ENCODE measurements at regions not wholly inside any gene's neighbourhood (a gene's known extent, or its start where the extent isn't known, plus 50 kb on each side); places are given as distances from the start of the nearest gene placed in this dataset.
A peak's percentile ranks its signal among the peaks of the same experiment; 100 is the strongest.

DNA sequence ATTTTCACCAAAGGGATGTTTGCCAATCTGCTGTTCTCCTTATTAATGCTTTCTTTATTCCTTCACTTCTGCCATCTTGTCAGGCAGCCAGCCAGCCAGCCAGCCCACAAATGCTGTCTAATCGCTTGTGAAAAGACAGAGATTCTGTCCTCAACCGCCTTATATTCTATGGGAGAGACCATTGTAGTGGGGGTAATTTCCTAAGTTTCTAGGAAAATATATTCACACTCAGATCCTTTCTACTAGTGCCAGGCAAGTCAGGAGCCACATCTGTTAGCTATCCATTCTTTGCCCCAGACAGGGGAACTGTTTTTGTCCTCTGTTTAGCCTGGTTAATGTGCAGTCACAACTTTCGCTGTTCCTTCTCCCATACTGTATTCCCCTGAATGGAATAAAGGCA lies 1023.1 kb downstream of the ADGRL2 start:
- DNase-seq: no peak
- Histone ChIP-seq H3K9me3 (no peaks in the 10 kb centered on the region), H3K4me3 (no peak overlapping the region), H3K27me3 (no peaks in the 10 kb centered on the region), H3K36me3 (no peaks in the 10 kb centered on the region)

DNA sequence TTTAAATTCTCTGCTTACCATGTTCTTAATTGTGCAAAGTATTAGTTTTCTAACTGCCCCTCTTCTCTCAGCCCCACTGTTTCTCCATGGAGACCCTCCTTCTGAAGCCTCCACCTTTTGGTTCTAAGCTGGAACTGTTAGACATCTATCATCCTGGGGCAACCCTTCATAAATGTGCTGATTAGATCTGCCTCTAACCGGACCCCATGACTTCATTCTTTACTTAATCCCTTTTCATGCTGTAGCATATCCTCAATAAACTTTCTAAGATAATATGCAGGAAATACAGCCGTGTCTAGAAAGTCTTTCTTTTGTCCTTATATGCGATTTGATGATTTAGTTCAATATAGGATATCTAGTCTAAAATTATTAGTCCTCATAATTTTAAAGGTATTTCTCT lies 1020.1 kb downstream of the ADGRL2 start:
- DNase-seq: no peak
- Histone ChIP-seq H3K27me3 (no peaks in the 10 kb centered on the region), H3K36me3 (no peaks in the 10 kb centered on the region), H3K9me3 (no peaks in the 10 kb centered on the region), H3K4me3 (no peak overlapping the region)

DNA sequence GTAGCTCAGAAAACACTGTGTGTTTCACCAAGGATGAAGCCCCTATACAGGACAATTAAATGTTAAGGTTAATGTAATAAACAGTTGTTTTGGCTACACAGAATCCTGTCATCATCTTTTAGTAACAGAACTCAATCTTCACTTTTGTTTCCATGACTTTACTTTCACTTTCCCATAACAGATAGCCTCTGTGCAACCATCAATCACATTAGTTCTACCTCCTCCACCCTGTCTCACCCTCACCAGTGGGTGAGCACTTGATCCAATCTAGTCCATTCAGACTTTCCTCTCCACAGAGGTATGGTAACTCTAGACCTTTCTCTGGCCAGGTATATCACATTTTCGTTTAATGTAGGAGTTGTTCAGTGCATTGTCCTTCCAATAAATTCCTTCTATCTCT lies 1018.5 kb downstream of the ADGRL2 start:
- H3K36me3 ChIP-seq: no peaks in the 10 kb centered on the region
- no peak overlapping the region for H3K4me3 ChIP-seq
- DNase-seq: no peak
- no peaks in the 10 kb centered on the region for H3K27me3 ChIP-seq
- no peaks in the 10 kb centered on the region for H3K9me3 ChIP-seq

DNA sequence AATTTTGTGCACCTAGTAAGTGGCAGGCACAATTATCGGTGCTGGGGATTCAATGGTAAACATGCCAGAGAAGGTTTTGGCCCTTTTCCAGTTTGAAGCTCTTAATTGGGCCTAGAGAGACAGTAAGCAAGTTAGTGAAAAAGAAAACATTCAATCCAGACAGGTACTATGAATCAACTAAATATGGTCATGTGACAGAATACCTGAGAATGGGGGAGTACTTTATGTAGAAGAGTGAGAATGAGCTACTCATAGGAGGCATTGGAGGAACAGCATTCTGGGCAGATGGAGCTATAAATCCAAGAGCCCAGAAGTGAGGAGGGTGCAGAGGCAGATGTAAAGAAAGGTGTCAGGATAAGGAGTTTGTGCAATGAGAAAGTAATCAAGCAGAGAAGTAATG lies 1017.9 kb downstream of the ADGRL2 start:
- no peaks in the 10 kb centered on the region for H3K27me3 ChIP-seq
- no peak for DNase-seq
- no peaks in the 10 kb centered on the region for H3K36me3 ChIP-seq
- no peaks in the 10 kb centered on the region for H3K9me3 ChIP-seq
- no peak overlapping the region for H3K4me3 ChIP-seq

DNA sequence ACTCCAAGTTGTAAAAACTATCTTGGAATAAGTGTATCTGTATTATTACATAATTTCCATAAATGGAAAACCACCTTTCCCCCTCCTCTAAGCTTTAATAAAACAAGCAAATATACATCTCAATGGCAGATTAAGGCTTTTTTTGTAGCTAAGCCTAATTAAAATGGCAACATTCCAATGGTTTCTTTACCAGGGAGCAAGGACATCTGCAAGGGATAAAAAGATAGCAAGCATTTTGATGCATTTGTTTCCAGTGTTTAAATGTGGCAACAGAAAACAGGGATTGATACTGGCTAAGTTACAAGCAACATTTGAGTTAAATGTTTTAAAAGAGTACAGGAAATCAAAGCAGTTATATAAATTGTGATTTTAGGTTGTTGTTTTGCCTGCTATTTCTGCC lies 1012.7 kb downstream of the ADGRL2 start:
- no peak for DNase-seq
- H3K9me3 ChIP-seq: no peaks in the 10 kb centered on the region
- no peak overlapping the region for H3K4me3 ChIP-seq
- H3K36me3 ChIP-seq: no peaks in the 10 kb centered on the region
- no peaks in the 10 kb centered on the region for H3K27me3 ChIP-seq

DNA sequence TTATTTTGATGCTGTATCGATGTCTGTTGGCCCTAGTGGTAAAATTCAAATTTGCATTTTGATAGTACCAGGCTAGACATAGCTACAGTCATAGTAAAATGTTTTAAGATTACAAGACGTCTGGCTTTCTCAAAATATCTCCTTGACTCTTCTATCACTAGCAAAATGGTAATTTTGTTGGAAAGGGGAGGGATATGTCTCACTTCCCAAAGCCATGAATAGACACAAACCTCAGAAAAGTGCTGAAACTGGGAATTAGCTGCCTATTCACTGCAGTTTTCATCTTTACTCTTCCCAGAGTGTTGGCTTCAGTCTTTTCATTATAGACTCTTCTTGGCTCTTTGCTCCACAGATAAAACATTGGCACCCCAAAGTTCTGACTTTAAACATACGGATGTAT lies 1009.9 kb downstream of the ADGRL2 start:
- no peak for DNase-seq
- Histone ChIP-seq H3K27me3 (no peaks in the 10 kb centered on the region), H3K36me3 (no peaks in the 10 kb centered on the region), H3K4me3 (no peak overlapping the region), H3K9me3 (no peaks in the 10 kb centered on the region)

DNA sequence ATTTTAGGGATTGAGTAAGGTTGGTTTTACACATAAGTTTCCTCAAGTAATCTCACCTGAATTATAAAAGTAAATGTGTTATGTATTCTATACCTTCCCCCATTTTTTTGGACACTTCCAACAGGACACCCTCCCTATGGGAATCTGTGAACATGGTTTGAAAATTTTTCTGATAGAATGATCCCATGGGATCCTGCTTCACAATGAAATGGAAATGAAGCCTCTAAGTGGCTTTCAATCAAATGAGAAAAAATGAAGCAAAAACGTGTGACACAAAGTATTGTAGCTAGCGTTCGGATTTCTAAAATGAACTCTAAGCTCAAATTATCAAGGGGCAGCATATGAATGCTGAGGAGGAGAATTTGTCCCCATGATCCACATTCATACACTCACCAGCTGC lies 1006.8 kb downstream of the ADGRL2 start:
- Histone ChIP-seq H3K36me3 (no peaks in the 10 kb centered on the region), H3K27me3 (no peaks in the 10 kb centered on the region), H3K4me3 (no peak overlapping the region), H3K9me3 (no peaks in the 10 kb centered on the region)
- DNase-seq: no peak

DNA sequence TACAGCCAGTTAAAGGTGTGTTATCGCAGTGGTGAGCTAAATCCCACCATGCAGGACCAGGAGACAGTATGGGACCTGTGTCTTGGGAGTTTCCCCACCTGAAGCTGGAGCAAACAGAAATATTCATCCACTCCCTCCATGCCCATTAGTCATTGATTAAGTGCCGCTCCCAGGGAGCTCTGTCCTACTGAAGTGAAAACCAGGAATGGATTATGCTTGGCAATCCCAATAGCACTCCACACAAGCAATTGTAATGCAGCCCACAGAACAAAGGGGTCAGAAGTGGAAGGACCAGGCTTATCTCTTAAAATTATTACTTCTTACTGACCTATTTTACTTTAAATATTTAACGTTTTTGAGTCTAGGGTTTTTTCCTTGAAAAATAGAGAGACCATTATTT lies 1005.4 kb downstream of the ADGRL2 start:
- no peak for DNase-seq

DNA sequence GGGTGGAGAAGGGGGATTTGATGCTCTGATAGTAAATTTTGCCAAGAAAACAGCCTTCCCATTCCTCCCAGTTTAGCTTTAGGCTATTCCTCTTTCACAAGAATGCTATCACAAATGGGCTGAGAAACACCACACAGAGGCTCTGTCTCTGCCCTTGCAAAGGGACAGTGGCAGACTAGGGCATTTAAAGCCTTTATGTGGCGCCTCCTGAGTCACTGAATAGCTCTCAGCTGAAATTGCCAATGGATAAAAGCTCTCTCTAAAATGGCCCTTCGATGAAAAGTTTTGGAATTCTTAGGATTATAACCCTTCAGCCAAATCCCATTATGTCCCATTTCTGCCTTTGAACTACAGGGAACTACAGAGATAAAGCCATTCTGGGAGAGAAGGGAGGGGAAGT lies 1000.4 kb downstream of the ADGRL2 start:
- no peak for DNase-seq
- no peaks in the 10 kb centered on the region for H3K36me3 ChIP-seq
- H3K4me3 ChIP-seq: no peak overlapping the region
- H3K9me3 ChIP-seq: no peaks in the 10 kb centered on the region
- no peaks in the 10 kb centered on the region for H3K27me3 ChIP-seq

More for the DNA sequence above, 1005.4 kb downstream of the ADGRL2 start:
- Histone ChIP-seq H3K9me3 (no peaks in the 10 kb centered on the region), H3K4me3 (no peak overlapping the region), H3K27me3 (no peaks in the 10 kb centered on the region), H3K36me3 (no peaks in the 10 kb centered on the region)

DNA sequence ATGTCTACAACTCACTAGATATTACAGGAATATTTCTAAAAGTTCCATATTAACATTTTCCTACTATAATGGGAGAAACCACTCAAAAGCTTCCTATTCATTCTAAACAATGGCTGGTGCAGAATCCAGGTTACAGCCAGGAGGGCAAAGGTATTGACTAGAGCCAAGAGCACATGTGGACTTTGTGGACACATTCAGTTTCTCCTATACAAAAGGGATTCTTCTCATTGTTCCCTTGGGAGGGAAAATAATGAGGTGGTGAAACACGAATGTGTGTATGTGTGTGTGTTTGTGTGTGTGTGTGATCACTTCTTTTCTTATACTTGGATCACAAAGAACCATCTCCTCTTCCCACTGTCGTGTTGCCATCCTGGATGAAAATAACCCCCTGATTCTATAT lies 1000.0 kb downstream of the ADGRL2 start:
- no peak for DNase-seq
- no peaks in the 10 kb centered on the region for H3K27me3 ChIP-seq
- no peaks in the 10 kb centered on the region for H3K36me3 ChIP-seq
- H3K9me3 ChIP-seq: no peaks in the 10 kb centered on the region
- no peak overlapping the region for H3K4me3 ChIP-seq

DNA sequence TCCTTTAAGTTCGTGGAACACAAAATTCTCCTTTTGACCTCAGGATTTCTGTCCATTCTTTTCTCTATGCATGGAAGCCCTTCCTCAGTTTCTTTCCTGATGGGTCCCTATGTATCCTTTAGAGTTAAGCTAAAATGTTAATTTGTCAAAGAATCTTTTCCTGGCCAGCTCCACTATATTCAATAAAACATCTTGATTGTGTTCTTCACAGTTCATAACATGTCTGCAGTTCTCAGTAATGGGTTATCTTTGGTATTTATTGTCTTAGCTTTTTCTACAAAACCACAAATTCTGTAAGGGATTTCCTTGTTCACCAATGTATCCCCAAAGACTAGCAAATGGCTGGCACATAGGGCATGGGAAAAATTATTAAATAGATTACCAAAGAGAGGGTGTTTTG lies 998.5 kb downstream of the ADGRL2 start:
- Histone ChIP-seq H3K9me3 (no peaks in the 10 kb centered on the region), H3K4me3 (no peak overlapping the region), H3K27me3 (no peaks in the 10 kb centered on the region), H3K36me3 (no peaks in the 10 kb centered on the region)
- DNase-seq: no peak

DNA sequence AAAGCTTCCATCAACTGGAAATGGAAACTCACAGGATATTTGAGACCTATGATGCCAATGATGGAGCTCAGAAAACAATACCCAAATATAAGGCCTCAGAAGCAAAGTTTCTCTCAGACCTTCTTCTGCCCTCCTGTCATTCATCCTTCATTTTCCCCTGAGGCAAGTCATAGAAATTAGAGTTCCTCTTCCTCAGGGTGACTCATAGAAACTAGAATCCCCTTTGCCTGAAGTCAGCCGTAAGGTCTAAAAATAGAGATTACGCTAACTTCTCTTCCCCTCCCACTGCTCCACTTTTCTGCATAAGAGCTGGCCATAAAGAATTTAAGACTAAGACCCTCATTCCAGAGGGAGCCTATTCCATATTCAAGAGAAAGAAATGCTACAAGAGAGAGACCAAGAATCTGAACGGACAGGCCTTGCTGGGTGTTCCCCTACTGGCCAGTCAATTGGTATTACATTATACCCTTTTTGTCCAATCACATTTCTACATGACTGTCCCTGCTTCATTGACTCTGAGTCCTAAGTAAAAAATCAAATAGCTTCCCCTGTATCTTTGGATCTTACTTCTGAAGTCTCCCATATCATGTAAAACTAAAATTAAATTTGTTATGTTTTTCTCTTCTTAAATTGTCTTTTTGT lies 994.9 kb downstream of the ADGRL2 start:
- Histone ChIP-seq H3K4me3 (no peak overlapping the region), H3K27me3 (no peaks in the 10 kb centered on the region), H3K36me3 (no peaks in the 10 kb centered on the region), H3K9me3 (no peaks in the 10 kb centered on the region)
- DNase-seq: no peak

DNA sequence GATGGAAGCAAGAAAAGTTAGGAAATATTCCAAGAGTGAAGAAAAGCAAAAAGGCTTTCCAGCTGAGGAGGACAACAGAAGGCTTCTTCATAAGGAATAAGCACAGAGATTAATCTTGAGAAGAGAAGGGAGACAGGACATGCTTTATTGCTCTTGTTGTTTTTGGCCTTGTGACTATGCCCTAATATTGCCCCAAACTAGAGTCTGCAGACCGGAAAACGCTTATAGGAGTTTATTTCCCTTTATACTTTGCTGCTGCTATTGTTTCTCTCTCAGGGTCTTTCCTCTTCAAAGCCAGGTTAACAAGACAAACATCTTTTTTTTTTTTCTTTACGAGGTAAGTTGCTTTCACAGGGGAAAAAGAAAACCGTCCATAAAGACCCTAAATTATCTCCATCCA lies 991.4 kb downstream of the ADGRL2 start:
- Histone ChIP-seq H3K9me3 (no peaks in the 10 kb centered on the region), H3K36me3 (no peaks in the 10 kb centered on the region), H3K4me3 (no peak overlapping the region), H3K27me3 (no peaks in the 10 kb centered on the region)
- no peak for DNase-seq

DNA sequence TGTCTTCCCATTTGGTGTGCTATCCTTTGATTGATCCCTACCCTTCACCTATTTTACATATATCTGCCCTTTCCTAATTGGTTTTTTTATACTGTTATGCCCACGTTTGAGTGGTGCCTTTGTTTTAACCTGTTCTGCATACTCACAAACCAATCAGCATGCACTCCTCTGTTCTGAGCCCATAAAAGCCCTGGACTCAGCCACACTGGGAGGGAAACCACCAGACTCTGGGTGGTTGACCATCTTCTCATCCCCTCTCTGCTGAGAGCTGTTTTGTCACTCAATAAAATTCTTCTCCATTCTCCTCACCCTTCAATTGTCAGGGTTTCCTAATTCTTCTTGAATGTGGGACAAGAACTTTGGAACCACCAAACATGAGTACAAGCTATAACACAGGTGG lies 989.8 kb downstream of the ADGRL2 start:
- H3K9me3 ChIP-seq: no peaks in the 10 kb centered on the region
- no peak for DNase-seq
- no peaks in the 10 kb centered on the region for H3K36me3 ChIP-seq
- H3K4me3 ChIP-seq: no peak overlapping the region
- H3K27me3 ChIP-seq: no peaks in the 10 kb centered on the region

DNA sequence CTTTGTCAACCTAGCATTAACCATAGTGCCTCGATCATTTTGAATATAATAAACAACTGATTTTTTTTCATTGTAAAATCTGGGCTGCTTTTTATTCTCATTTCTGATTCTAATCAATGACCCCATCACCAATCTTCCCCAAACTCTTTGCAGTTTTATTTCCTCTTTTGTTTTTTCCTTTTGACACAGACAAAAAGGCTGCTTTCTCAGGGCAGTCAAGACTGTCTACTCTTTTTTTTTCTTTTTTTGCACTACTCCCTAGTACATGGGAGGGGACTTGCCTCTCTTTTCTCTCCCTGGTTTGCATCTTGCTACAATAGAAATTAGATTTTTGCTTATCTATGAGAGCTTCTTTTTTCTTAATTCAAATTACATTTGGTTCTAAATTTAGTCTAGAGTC lies 987.9 kb downstream of the ADGRL2 start:
- no peaks in the 10 kb centered on the region for H3K9me3 ChIP-seq
- DNase-seq: no peak
- no peaks in the 10 kb centered on the region for H3K36me3 ChIP-seq
- H3K27me3 ChIP-seq: no peaks in the 10 kb centered on the region
- H3K4me3 ChIP-seq: no peak overlapping the region

DNA sequence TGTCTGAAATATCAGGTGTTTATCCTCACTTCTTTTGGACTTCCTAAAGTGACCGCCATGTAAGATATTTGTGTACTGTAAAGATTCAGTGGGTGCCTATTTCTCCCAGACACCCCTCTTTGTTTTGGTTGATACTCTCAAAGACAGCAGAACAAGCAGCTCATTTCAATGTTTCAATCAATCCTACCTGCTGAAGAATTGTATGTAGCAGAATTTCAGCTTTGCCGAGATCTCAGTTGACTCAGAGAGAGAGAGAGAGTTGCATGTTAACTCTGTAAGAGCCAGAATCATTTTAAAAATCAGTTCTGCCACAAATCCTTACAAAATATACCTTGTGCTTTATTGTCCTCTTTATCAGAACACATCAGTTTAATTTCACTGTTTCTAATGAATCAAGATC lies 987.3 kb downstream of the ADGRL2 start:
- no peak for DNase-seq
- Histone ChIP-seq H3K9me3 (no peaks in the 10 kb centered on the region), H3K4me3 (no peak overlapping the region), H3K27me3 (no peaks in the 10 kb centered on the region), H3K36me3 (no peaks in the 10 kb centered on the region)

DNA sequence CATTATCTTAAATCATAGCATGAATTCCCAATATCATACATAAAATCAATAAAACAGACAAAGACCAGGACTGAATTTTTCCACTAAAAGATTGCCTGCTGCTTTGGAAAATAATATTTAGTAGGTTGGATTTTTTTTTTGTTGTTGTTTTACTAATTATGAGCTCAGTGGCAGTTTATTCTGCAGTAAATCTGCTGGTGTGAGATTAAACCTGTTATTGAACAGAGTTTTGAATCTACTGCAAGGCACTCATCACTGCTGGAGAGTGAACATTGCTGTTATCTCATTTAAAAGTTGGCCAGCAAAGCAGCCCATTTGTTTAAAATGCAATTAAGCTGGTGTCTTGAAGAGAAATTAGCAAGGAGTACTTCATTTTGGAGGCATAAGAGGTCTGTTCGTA lies 986.1 kb downstream of the ADGRL2 start:
- H3K27me3 ChIP-seq: no peaks in the 10 kb centered on the region
- DNase-seq: no peak

DNA sequence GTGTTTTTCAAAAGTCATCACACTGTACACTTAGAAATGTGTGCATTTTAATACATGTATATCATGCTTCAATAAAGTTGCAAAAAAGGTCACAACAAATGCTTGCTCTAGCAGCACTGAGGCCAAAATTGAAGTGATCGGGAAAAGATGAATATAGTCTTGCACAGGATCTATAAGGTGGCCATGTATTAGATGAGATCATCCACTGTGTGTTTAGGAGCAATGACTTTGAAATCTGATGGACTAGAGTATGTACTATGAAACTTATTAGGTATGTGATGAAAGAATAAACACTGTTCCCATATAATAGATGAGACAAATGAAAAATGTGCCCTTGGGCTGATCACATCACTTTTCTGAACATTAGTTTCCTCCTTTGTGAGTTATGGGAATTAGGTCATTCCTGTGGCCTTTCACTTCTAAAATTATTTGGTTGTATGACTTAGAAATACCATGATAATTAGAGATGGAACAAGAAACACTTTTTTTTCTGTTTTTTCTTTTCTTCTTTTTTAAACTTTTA lies 984.6 kb downstream of the ADGRL2 start:
- no peak for DNase-seq
- H3K27me3 ChIP-seq: no peaks in the 10 kb centered on the region
- H3K9me3 ChIP-seq: no peaks in the 10 kb centered on the region
- no peaks in the 10 kb centered on the region for H3K36me3 ChIP-seq
- no peak overlapping the region for H3K4me3 ChIP-seq

More for the DNA sequence above, 986.1 kb downstream of the ADGRL2 start:
- no peak overlapping the region for H3K4me3 ChIP-seq
- H3K9me3 ChIP-seq: no peaks in the 10 kb centered on the region
- H3K36me3 ChIP-seq: no peaks in the 10 kb centered on the region

DNA sequence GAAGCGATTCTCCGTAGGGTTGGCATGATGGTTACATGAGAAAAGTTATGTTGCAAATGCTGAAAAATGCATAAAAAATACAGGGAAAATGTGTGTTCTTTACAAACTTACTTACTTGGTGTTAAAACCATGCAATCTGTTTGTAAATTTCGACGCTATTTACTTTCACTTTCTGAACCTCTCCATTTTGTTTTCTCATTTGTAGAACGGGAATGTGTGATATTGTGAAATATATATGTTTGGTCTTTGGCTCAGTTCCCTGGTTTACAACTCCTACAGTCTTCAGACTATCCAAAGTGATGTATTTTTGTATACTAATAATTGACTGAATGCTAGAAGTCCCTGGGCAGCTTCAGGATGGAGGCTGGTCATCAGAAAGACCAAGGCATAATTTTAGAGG lies 982.3 kb downstream of the ADGRL2 start:
- H3K4me3 ChIP-seq: peak overlapping the region; percentile 12
- DNase-seq: no peak
- H3K27me3 ChIP-seq: no peaks in the 10 kb centered on the region
- no peaks in the 10 kb centered on the region for H3K9me3 ChIP-seq
- H3K36me3 ChIP-seq: no peaks in the 10 kb centered on the region

All from MG63 (cell line).